ENCODE measurements at regions not wholly inside any gene's neighbourhood (a gene's known extent, or its start where the extent isn't known, plus 50 kb on each side); places are given as distances from the start of the nearest gene placed in this dataset.

GRCh38 chr15:97084650-97085049, 754.1 kb downstream of the NR2F2 start:
- ATAC-seq (no peak), DNase-seq (no peak)
- H3K27me3 ChIP-seq (ENCODE audit: low read depth): no peaks in the 10 kb centered on the region
- no peaks in the 10 kb centered on the region for H3K9me3 ChIP-seq
- H3K4me1 ChIP-seq: no peaks in the 10 kb centered on the region
- no peak overlapping the region for H3K4me3 ChIP-seq
- TF ChIP-seq, protein P1, sequence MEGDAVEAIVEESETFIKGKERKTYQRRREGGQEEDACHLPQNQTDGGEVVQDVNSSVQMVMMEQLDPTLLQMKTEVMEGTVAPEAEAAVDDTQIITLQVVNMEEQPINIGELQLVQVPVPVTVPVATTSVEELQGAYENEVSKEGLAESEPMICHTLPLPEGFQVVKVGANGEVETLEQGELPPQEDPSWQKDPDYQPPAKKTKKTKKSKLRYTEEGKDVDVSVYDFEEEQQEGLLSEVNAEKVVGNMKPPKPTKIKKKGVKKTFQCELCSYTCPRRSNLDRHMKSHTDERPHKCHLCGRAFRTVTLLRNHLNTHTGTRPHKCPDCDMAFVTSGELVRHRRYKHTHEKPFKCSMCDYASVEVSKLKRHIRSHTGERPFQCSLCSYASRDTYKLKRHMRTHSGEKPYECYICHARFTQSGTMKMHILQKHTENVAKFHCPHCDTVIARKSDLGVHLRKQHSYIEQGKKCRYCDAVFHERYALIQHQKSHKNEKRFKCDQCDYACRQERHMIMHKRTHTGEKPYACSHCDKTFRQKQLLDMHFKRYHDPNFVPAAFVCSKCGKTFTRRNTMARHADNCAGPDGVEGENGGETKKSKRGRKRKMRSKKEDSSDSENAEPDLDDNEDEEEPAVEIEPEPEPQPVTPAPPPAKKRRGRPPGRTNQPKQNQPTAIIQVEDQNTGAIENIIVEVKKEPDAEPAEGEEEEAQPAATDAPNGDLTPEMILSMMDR (IDR thresholded peaks at IDR 0.05): no peak
- H3K36me3 ChIP-seq: no peaks in the 10 kb centered on the region
- intact Hi-C loops (cut with DNase I): no loop called here
- no peak overlapping the region for H3K27ac ChIP-seq

- intact Hi-C loops (cut with DNase I): no loop called here
- no peaks in the 10 kb centered on the region for H3K9me3 ChIP-seq
- no peak overlapping the region for H3K4me3 ChIP-seq
- no peak for ATAC-seq
- H3K27me3 ChIP-seq (ENCODE audit: low read depth): no peaks in the 10 kb centered on the region
- no peaks in the 10 kb centered on the region for H3K4me1 ChIP-seq
- H3K27ac ChIP-seq: no peak overlapping the region
- no peaks in the 10 kb centered on the region for H3K36me3 ChIP-seq
- DNase-seq: no peak
- TF ChIP-seq, protein P1 (IDR thresholded peaks at IDR 0.05): no peak
Observed at GRCh38 chr15:97085731-97086130, 755.2 kb downstream of the NR2F2 start.

DNA sequence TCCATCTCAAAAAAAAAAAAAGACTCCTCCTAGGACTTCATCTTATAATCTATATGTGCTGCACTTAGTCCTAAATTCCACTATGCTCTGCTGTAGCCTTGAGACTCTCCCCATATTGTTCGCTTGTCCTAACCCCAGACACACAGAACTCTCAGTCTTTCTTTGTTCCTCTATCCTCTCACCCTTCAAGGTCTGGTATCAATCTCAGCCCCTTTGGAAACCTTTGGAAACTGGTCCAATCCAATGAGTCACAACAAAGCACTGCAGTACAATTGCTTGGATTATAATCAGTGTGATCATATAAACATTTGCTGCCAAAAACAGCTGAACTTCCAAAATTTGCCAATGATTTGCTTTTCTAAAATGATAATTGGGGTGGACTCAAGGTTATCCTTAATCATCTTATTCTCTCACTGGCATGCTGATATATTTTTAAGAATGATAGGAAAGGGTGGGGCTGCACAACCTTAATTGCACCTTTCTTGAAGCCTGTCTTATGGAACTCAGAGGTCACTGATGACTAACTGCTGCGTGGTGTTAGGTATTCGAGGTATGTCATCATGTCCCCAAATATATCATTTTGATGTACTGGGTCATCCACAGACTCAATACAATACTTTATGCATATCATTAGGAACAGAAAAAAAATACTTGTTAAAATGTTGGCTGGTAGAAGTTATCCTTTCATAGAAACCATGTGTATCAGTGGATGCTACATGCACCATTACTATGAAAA, 756.7 kb downstream of the NR2F2 start:
- intact Hi-C loops (cut with DNase I): no loop called here
- H3K9me3 ChIP-seq: no peaks in the 10 kb centered on the region
- TF ChIP-seq, protein P1 (IDR thresholded peaks at IDR 0.05): no peak
- ATAC-seq (no peak), DNase-seq (no peak)
- H3K36me3 ChIP-seq: no peaks in the 10 kb centered on the region
- H3K4me3 ChIP-seq: no peak overlapping the region
- no peak overlapping the region for H3K27ac ChIP-seq
- no peaks in the 10 kb centered on the region for H3K27me3 ChIP-seq (ENCODE audit: low read depth)
- no peaks in the 10 kb centered on the region for H3K4me1 ChIP-seq

DNA sequence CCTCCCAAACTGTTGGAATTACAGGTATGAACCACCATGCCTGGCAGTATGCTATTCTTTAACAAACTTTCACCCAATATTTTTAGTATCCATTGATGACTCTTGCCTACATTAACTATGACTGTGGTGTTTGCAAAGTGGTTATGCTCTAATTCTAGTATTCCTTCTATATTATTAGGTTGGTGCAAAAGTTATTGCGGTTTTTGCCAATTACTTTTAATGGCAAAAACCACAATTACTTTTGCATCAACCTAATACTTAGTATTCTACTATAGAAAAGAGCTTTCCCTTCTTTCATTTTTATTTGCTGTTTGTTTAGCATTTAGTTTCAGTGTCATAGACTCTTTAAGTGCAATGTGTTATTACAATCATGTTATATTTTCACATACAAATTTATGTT, 760.6 kb downstream of the NR2F2 start:
- Histone ChIP-seq H3K4me3 (no peak overlapping the region), H3K27me3 (ENCODE audit: low read depth) (no peaks in the 10 kb centered on the region), H3K36me3 (no peaks in the 10 kb centered on the region), H3K27ac (no peak overlapping the region), H3K4me1 (no peaks in the 10 kb centered on the region), H3K9me3 (no peaks in the 10 kb centered on the region)
- DNase-seq: no peak
- intact Hi-C loops (cut with DNase I): no loop called here
- TF ChIP-seq, protein P1 (IDR thresholded peaks at IDR 0.05): no peak
- ATAC-seq: no peak

GRCh38 chr15:97092656-97093055, 762.2 kb downstream of the NR2F2 start:
- no peak for DNase-seq
- Histone ChIP-seq H3K36me3 (no peaks in the 10 kb centered on the region), H3K4me1 (no peaks in the 10 kb centered on the region), H3K9me3 (no peaks in the 10 kb centered on the region), H3K27ac (no peak overlapping the region), H3K4me3 (no peak overlapping the region), H3K27me3 (ENCODE audit: low read depth) (no peaks in the 10 kb centered on the region)
- ATAC-seq: no peak
- intact Hi-C loops (cut with DNase I): no loop called here
- TF ChIP-seq, protein P1 (IDR thresholded peaks at IDR 0.05): no peak
